Activated CD8-positive, alpha-beta T cell treated with anti-CD3 and anti-CD28 coated beads for 36 hours (primary cell): ENCODE measurements at regions not wholly inside any gene's neighbourhood (a gene's known extent, or its start where the extent isn't known, plus 50 kb on each side); places are given as distances from the start of the nearest gene placed in this dataset.

Experiments used
- ATAC-seq: fragments of 200-7000 bp; cut with Tn5 transposase; one replicate; pipeline ENCODE4 v1.10.0; 2021; ENCODE audit warnings: mild to moderate bottlenecking, moderate library complexity
- CTCF ChIA-PET: fragments of 350-600 bp; sonication (Branson Sonifier 250); formaldehyde crosslinking; loops from one replicate; lab custom pipeline; 2021; ENCODE audit warnings: antibody characterized with exemption; lab: Charles Lee
- POLR2A ChIA-PET: fragments of 350-600 bp; sonication (Branson Sonifier 250); formaldehyde crosslinking; loops from one replicate; lab custom pipeline; 2021; ENCODE audit warnings: antibody characterized with exemption; lab: Charles Lee
- DNase-seq: peaks from one replicate; pipeline ENCODE4 v3.0.0-alpha.2; 2020
- H3K27ac Mint-ChIP-seq: one replicate; pipeline ENCODE4 v1.8.0; 2021; ENCODE audit warnings: mild to moderate bottlenecking, mixed read lengths
- H3K27me3 Mint-ChIP-seq: one replicate; pipeline ENCODE4 v1.8.0; 2021; ENCODE audit warnings: mixed read lengths
- H3K36me3 Mint-ChIP-seq: one replicate; pipeline ENCODE4 v1.8.0; 2021; ENCODE audit warnings: low read depth, mixed read lengths
- H3K4me1 Mint-ChIP-seq: one replicate; pipeline ENCODE4 v1.8.0; 2021; ENCODE audit warnings: low read depth, mixed read lengths
- H3K4me3 Mint-ChIP-seq: one replicate; pipeline ENCODE4 v1.8.0; 2021; ENCODE audit warnings: mild to moderate bottlenecking, moderate library complexity, mixed read lengths
- H3K9me3 Mint-ChIP-seq: one replicate; pipeline ENCODE4 v1.8.0; 2021; ENCODE audit warnings: mixed read lengths
- intact Hi-C: fragments of 100-400 bp; cut with micrococcal nuclease; formaldehyde crosslinking; loops from one replicate; pipeline ENCODE4 v1.10.0; 2022
- TF ChIP-seq, protein P1 (sequence below): fragments of 200-600 bp; IDR thresholded peaks from one replicate; pipeline ENCODE4 v1.8.0; 2022; ENCODE audit warnings: antibody characterized with exemption, mild to moderate bottlenecking

DNA sequence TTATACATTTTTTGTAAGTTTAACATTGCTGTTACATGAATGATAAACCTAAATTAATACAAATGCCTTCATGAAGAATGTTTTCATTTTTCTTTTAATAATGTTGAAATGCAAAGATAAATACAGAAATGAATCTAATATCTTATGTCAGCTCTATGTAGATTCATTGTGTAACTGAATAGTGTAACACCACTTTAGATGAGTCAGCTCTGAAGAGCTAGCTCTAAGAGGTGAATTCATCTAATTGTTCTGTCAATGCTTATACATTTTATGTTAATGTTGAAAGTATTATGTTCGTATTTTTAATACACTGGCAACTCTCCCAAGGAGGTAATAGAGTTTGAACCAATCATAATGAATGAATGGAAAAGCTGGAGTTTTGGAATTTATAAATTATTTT, 146.9 kb upstream of the FMR1 start:
- ChIA-PET CTCF (no interaction called here), POLR2A (no interaction called here)
- no peak for DNase-seq
- Mint-ChIP-seq H3K27ac (no peak overlapping the region), H3K9me3 (no peaks in the 10 kb centered on the region), H3K36me3 (no peaks in the 10 kb centered on the region), H3K4me1 (peaks cover 8% of the 10 kb centered on the region), H3K27me3 (no peaks in the 10 kb centered on the region), H3K4me3 (no peak overlapping the region)
- TF ChIP-seq, protein P1, sequence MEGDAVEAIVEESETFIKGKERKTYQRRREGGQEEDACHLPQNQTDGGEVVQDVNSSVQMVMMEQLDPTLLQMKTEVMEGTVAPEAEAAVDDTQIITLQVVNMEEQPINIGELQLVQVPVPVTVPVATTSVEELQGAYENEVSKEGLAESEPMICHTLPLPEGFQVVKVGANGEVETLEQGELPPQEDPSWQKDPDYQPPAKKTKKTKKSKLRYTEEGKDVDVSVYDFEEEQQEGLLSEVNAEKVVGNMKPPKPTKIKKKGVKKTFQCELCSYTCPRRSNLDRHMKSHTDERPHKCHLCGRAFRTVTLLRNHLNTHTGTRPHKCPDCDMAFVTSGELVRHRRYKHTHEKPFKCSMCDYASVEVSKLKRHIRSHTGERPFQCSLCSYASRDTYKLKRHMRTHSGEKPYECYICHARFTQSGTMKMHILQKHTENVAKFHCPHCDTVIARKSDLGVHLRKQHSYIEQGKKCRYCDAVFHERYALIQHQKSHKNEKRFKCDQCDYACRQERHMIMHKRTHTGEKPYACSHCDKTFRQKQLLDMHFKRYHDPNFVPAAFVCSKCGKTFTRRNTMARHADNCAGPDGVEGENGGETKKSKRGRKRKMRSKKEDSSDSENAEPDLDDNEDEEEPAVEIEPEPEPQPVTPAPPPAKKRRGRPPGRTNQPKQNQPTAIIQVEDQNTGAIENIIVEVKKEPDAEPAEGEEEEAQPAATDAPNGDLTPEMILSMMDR = no peak
- intact Hi-C loops = no loop called here
- no peak for ATAC-seq

DNA sequence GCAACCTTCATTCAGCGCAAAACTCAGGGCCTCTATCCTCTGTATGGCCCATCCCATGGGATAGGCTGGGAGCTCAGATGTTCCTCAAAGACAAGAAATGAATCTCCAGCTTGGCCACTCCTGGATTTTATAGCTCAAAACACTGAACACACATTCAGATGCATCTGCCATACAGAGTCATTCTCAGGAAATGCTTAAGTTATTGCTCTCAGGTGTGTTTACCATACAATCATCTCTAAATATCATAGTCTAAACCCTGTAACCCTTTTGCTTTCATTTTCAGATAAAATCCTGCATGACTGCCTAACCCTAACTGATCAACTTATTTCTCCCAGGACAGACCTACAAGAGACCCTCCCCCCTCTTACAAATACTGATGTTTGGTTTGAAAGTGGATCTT, 140.9 kb upstream of the FMR1 start:
- POLR2A ChIA-PET = no interaction called here
- CTCF ChIA-PET = no interaction called here
- ATAC-seq (no peak), DNase-seq (no peak)
- TF ChIP-seq, protein P1 = no peak
- intact Hi-C loops = no loop called here
- Mint-ChIP-seq H3K27me3 (peaks cover 1% of the 10 kb centered on the region), H3K4me3 (no peak overlapping the region), H3K4me1 (no peaks in the 10 kb centered on the region), H3K9me3 (no peaks in the 10 kb centered on the region), H3K27ac (no peak overlapping the region), H3K36me3 (no peaks in the 10 kb centered on the region)

DNA sequence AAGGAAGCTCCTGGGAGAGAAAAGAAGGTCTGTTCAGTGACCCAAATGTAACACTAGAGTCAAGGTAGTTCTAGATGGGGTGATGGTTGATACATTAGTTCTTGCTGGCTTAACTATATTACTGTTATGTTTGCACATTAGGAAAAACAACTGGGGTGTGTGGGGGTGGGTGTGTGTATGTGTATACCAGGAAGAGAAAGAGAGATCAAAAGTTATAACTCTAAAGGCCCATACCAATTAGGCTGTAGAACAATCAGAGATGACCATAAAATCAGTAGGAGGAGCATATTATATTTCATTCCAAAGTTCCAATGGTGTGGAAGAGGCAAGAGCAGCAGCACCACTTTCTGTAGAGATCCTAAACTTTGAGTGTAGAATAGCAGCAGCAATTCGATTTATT, 134.7 kb upstream of the FMR1 start:
- Mint-ChIP-seq H3K4me3 (no peak overlapping the region), H3K27me3 (peaks cover 2% of the 10 kb centered on the region), H3K4me1 (no peaks in the 10 kb centered on the region), H3K27ac (no peak overlapping the region), H3K9me3 (no peaks in the 10 kb centered on the region), H3K36me3 (no peaks in the 10 kb centered on the region)
- ATAC-seq (no peak), DNase-seq (no peak)
- POLR2A ChIA-PET = no interaction called here
- intact Hi-C loops = no loop called here
- CTCF ChIA-PET = no interaction called here
- TF ChIP-seq, protein P1 = no peak

DNA sequence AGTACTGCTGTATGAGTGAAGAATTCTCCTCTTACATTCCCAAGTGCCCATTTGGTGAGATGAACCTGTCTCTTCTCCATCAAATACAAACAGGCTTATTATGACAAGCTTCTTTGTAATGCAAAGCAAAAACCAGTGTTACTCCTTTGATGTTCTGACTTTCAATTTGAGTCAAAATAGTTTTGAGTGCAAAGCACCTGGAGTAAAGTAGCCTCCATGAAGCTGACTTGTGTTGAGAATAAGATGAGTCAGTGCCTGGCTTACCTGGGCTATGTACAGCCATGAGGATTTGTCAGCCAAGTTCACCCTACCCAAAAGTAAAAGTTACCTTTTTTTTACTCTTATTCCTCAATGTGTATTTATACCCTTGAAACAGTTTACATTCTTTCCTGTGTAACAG, 132.5 kb upstream of the FMR1 start:
- Mint-ChIP-seq H3K36me3 (no peaks in the 10 kb centered on the region), H3K4me3 (no peak overlapping the region), H3K9me3 (no peaks in the 10 kb centered on the region), H3K27ac (no peak overlapping the region), H3K27me3 (peaks cover 2% of the 10 kb centered on the region), H3K4me1 (no peaks in the 10 kb centered on the region)
- DNase-seq = no peak
- intact Hi-C loops = no loop called here
- ChIA-PET POLR2A (no interaction called here), CTCF (no interaction called here)
- TF ChIP-seq, protein P1 = no peak
- ATAC-seq = peak; percentile 49

DNA sequence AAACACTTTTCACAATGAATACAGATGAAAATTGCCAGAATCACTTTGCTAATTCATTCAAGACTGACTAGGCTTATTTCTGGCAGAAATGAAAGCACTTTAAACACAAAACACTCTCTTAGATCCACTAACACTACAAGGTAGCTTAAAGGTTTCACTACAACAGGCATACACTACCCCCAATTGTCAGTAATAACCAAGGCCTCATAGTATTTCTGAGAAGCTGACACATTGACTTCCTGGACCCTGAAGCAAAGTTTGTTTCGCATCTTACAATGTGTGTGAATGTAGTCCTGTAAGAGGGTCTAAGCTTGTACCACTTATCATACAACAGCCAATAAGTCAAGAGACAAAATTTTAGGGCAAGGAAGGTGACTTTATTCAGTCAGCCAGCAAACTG, 129.9 kb upstream of the FMR1 start:
- intact Hi-C loops = no loop called here
- TF ChIP-seq, protein P1 = no peak
- POLR2A ChIA-PET = no interaction called here

More for the DNA sequence above, 129.9 kb upstream of the FMR1 start:
- no peaks in the 10 kb centered on the region for H3K4me1 Mint-ChIP-seq
- no peaks in the 10 kb centered on the region for H3K36me3 Mint-ChIP-seq
- DNase-seq (no peak), ATAC-seq (no peak)
- CTCF ChIA-PET = no interaction called here
- no peak overlapping the region for H3K27ac Mint-ChIP-seq
- no peaks in the 10 kb centered on the region for H3K9me3 Mint-ChIP-seq
- H3K4me3 Mint-ChIP-seq = no peak overlapping the region
- H3K27me3 Mint-ChIP-seq = peaks cover 2% of the 10 kb centered on the region
